HCEC 1CT (cell line): ENCODE measurements at regions not wholly inside any gene's neighbourhood (a gene's known extent, or its start where the extent isn't known, plus 50 kb on each side); places are given as distances from the start of the nearest gene placed in this dataset.
"Not testable (repeated sequence)": the region's sequence is repeated elsewhere in the genome, so short reads cannot be mapped to it uniquely, and the experiment has no call there.

ENCODE experiments used
- DNase-seq: peaks from one replicate; pipeline ENCODE4 v3.0.0-alpha.2; 2017

DNA sequence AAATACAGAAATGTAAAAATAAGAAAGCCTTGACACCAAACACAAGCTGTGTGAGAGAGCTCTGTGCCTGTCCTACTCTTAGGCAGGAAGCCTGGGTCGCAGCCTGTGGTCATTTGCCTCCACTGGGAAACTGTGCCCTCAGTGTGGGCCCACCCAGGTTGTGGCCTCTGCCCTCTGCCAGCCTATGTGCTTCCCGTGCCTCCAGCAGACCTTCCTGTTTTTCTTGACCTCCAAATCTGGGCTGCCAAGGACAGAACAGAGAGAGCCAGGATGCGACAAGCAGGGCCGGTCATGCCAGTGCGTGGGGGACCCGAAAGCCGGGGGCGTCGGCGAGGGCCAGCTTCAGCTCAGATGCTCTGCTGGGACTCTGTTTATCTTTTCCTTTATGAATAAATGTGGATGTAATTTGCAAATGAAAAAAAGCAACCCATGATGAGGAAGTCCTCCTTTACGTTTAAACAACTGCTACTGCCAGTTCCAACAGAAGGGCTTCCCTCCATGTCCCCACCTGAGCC is 189.2 kb upstream of the EXOC2 start:
- DNase-seq: no peak

DNA sequence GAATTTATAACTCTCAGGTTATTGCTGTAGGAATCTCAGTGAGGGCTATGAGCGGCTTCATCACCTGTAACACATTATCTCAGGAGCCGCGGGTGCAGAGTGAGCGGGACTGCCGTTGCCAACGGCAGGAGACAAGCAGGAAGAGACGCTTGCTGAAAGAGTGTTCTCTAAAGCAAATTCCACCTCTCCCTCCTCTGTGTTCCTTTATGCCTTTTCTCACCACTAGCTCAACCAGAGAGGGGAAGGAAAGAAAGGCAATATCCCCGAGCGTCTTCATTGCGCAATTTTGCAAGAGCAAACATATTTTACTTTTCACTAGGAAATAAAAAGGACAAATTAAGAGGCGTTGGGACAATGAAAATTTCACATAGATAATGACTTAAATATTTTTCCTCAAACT is 185.2 kb upstream of the EXOC2 start:
- DNase-seq: no peak

DNA sequence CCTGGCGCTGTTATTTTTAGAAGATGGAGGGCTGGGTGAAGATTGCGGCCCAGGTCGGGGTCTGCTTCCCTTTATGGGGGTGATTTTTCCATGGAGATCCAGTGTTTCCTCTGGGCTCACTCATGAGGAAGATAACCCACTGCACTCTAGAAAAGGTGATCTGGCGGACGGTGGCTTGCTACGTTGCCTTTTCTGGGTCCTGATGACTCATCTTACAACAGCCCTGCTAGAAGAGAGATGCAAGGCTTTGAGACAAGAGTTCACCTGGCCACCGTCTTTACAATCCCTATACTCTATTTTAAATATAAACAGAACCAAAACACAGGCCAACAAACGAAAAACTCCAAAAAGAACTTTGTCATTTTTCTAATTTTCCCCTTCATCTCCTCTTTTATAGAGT is 182.1 kb upstream of the EXOC2 start:
- no peak for DNase-seq

DNA sequence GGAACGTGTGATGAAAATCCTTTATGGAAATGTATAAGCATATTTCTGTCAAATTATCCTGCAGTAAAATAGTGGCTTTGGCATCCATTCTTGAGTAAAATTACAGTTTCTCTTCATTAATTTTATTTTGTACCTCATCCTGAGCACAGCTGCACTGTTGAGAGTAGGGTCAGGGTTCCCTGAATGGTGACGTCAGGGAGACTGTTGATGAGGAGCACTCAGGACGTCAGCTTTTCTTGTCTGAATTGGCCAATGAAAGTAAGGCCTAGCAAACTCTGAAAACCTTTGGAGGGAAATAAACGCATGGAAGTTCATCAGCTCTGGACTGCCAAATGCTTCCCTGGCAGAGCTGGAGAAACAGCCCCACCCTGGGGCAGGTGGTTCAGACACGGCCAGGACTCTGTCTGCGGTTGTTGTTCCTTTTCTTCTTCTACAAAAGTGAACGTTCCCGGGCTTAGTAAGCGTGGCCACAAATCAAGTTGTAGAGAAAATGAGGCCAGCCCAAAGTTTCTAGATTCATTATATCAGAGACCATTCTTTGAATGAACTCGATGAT is 179.7 kb upstream of the EXOC2 start:
- DNase-seq: no peak

DNA sequence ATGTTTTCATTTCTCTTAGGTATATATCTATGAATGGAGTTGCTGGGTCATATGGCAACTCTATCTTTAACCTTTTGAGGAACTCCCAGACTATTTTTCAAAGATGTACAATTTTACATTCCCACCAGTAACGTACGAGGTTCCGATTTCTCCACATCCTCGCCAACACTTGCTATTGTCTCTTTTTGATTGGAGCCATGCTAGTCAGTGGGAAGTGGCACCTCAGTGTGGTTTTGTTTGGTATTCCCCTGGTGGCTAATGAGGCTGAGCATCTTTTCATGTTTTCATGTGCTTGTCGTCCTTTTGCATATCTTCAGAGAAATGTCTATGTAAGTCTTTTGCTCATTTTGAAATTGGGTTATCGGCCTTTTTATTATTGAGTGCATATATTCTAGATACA is 178.6 kb upstream of the EXOC2 start:
- DNase-seq: no peak

DNA sequence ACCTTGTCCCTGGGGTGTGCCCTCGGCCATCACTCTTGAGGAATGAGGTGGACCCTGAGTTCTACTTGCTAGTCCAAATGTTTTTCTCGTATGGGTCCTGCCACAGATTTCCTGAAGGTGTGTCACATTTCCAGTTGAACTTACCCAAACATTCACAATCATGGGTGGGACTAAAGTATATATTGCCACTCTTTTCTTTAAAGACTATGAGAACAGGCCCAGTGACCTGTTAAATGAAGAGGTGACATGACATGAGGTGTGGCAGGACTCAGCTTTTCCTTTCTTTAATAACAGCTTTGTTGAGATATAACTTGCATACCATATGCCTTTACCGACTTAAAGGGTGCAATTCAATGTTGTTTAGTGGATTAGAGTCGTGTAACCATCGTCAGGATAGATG is 177.2 kb upstream of the EXOC2 start:
- DNase-seq: no peak

DNA sequence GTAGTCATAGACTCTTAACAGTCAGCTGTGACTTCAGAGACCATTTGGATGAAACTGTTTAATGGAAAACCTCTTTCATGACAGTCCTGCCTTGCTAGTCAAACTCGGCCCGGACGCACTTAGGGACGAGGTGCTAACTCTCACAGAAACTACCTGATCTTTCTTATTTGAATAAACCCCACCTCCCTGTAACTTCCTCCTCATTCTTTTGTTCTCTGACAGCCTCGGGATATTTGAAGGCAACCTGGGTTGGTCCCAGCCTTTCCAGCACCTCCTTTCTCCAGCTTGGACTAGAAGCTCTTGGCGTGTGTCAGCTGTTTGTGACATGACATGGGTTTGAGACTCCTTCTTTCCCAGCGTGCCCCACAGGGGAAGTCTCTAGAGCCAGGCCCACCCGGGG is 175.3 kb upstream of the EXOC2 start:
- no peak for DNase-seq

DNA sequence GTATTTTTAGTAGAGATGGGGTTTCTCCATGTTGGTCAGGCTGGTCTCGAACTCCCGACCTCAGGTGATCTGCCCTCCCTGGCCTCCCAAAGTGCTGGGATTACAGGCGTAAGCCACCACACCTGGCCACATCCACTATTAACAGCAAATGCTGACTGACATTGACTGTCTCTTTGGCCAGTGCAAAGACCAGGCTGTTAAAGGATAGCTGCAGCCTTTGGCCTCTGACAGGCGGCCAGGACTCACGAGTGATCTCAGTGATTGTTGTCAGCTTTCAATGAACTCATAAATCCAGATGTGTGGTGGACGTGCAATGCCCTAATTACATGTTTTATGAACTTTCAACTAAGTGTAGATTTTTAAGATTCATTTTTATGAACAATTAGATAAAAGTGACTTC is 174.4 kb upstream of the EXOC2 start:
- no peak for DNase-seq

DNA sequence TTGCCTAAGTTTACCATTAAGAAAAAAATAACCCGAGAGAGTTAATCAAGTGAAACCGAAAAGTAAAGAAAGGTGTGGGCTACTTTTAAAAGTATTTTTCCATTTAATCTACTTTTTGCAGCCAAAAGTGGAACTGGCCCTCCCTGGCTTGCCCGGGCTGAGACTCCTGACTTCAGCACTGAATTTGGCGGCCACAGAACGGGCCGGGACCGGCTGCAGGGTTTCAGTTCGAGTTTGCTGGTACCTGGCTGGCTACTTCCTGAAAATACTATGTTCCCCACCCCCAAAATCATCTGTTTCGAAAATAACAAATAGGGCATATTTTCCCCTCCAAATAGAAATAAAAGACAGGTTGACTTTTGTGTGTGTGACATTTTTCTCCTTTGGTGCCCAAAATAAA is 173.4 kb upstream of the EXOC2 start:
- no peak for DNase-seq

DNA sequence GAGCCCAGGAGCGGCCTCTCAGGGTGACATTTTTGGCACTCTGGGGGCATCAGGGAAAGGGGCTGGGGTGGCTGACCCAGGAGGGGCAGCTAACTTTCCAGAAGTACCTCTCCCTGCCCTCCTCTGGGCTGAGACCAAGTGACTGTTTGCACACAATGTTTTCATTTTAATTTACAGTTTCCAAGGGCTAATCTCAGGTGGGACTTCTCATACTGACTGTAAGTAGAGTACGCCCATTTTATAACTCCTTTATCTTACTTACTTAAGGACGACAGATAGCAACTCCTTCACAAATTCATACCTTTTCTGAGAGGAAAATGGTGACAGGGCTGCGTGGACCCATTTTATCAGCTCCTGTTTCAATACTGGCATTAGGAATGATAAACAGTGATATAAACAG is 172.9 kb upstream of the EXOC2 start:
- no peak for DNase-seq

DNA sequence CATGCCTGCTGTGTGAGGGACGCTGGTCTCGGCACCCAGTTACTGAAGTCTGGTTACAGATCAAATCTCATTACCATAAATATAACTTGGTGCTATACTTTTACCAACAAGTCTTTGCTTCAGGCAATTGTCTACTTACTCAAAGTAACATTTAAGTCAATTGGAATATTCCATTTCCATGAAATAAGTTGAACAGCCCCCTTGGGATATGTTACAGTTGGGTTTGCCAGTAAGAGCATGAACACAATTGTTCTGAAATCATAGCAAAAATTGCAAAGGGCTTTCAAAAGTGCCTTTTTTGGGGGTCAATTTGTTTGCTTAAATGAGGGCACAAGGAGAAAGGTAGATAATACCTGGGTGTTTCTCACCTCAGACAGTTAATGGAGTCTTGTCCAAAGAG is 170.9 kb upstream of the EXOC2 start:
- DNase-seq: no peak

DNA sequence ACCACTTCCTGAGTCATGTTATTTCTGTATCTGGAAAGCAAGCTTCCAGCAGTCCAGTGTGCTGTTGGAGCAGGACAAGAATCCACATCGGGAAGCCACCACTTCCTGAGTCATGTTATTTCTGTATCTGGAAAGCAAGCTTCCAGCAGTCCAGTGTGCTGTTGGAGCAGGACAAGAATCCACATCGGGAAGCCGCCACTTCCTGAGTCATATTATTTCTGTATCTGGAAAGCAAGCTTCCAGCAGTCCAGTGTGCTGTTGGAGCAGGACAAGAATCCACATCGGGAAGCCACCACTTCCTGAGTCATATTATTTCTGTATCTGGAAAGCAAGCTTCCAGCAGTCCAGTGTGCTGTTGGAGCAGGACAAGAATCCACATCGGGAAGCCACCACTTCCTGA is 170.2 kb upstream of the EXOC2 start:
- DNase-seq: not testable (repeated sequence)

DNA sequence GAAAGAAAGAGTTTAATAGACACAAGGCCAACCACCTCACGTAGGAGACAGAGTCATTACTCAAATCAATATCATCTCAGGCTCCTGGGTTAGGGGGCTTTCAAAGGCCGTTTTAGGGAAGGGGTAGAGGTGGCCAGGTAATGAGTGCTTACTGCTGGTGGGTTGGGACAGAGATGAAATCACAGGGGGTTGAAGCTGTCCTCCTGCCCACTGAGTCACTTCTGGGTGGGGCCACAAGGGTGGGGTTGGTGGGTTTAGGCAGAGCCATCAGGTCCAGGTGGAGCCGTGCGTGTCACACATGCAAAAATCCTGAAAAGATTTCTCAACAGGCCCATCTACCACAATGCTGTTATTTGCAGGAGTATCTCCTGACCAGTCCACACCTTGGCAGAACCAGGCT is 167.0 kb upstream of the EXOC2 start:
- DNase-seq: no peak

DNA sequence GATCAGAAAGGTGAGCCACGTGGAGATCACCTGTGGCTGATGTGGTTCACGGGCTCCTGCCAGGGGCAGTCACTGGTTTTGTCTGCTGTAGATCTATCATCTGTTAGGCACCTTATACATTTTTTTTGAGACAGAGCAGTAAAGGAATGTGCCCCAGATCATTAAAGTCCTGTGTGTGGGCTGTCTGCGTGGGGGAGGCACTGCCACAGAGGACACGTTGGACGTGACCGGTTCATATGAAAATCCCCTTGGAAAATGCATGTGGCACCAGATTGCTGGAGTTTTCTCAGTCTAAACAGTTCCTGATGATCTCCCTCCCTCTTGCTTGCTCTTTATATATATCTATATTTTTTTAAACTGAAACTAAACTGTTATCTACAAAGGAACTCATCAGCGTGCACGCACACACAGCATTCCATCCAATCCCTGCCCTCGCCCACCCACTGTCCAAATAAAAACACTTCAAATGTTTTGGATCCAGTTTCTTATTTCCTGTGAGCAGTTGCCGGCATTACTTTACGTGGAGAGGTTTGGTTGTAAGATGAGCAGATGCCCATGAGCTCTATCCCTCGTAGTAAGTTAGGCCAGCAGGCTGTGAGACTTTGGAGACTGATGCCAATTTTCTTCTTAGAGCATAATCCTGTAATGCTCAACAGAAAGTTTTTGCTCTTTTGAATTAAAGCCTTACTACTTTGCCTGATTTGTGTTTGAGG is 161.6 kb upstream of the EXOC2 start:
- no peak for DNase-seq

DNA sequence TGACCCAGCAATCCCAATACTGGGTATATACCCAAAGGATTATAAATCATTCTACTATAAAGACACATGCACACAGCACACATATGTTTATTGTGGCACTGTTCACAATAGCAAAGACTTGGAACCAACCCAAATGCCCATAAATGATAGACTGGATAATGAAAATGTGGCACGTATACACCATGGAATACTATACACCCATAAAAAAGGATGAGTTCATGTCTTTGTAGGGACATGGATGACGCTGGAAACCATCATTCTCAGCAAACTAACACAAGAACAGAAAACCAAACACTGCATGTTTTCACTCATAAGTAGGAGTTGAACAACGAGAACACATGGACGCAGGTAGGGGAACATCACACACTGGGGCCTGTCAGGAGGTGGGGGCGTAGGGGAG is 159.3 kb upstream of the EXOC2 start:
- DNase-seq: not testable (repeated sequence)

DNA sequence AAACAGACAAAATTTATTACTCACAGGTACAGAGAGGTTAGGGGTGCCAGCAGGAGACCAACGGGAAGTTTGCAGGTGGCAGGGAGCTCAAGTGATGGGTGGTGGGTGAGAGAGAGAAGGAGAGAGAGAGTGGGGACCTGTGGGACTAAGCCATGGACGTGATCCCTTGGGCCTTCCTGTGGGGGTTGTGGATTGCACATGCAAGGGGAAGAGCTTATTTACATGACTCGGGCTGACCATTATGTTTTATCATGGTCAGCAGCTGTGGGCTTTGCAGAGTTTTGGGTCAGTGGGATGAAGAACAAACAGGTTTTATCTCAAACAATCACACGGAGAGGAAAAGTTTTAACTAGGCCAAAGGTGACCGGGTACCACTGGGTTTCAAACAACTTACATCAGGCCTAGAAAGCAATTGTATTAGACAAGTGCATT is 156.2 kb upstream of the EXOC2 start:
- DNase-seq: no peak

DNA sequence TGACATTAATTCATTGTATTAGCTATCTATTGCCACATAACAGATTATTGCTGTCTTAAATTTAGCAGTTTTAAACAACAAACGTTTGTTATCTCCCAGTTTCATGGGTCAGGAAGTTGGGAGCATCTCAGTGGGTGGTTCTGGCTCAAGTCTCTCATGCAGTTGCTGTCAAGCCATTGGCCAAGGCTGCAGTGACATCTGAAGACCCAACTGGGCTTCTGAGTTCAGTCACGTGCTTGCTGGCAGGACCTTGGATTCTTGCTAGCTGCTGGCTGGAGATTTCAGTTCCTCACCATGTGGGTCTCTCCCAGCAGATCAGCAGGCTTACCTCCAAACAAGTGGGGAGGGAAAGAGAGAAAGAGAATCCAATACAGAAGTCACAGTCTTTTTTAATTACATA is 152.6 kb upstream of the EXOC2 start:
- DNase-seq: no peak

DNA sequence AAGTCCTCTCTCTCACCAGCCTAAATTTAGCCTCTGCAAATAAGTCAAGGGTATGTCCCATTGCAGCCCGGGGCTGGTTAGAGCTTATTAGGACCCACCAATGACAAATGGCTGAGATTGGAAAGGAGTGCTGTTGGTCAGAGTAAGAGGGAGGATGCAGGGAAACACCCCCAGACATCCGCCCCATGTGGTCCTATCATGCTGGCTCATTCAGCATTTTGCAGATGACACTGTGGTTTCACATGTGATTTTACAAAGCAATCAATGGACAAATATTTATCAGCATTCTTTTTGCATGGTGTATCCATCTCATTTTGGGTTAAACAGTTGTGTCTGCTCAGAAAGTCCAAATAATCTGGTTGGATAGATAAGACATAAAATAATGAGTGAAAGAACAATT is 152.2 kb upstream of the EXOC2 start:
- no peak for DNase-seq

DNA sequence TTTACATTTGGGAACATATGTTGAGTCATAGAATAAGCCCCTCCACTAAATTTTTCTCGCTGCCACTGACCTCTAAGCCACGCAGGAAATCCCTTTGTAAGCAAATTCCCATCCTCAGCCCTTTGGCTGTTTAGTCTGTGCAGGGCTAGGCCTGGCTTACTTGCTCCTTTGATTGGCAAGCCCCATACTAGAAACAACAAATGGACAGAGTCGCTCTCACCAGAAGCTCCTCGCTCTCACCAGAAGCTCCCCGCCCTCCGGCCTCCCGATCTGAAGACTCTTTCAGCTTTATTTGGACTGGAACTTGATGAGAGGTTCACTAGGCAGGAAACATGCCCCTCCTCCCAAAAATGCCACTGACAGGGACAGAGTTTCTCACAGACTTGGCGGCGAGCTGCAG is 149.2 kb upstream of the EXOC2 start:
- no peak for DNase-seq

DNA sequence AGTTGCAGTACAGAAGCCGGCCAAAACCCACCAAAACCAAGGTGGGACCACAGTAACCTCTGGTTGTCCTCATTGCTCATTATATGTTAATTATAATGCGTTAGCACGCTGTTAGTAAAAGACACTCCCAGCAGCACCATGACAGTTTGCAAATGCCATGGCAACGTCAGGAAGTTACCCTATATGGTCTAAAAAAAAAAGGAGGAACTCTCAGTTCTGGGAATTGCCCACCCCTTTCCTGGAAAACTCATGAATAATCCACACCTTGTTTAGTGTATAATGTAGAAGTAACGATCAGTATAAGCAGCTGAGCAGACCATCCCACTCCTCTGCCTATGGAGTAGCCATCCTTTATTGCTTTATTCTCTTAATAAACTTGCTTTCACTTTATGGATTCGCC is 148.6 kb upstream of the EXOC2 start:
- DNase-seq: no peak

DNA sequence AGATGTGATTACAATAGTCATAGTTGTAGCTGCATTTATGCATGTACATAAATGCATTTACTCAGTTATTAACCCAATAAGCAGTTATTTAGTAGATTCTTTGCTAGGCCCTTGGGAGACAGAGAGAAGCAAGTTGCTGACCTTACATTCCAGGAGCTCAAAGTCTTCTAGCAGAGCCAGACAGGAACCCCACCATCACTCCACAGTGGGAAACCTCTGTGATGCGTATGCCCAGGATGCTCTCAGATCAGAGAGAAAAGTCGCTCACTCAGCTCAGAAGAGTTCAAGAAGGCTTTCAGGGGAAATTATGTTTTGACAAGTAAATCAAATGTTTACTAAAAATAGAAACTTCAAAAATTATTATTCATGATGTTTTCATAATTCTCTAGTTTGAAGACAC is 146.3 kb upstream of the EXOC2 start:
- no peak for DNase-seq

DNA sequence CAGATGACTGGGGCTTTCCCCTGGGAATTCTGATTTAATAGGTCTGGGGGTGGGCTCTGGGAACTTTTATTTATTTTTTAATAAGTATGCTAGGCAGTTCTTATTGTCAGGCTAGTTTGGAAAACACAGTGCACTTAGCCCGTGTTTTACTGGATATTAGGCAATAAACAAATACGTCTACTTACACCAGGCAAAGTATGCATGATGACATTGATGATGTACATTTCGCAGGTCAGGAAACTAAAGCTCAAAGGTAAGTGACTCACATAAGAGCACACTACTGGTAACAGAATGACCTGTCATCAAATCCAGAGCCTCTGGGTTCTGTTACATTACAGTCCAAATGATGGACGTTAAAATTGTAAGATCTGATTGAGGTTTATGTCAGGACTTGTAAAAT is 144.4 kb upstream of the EXOC2 start:
- DNase-seq: no peak

DNA sequence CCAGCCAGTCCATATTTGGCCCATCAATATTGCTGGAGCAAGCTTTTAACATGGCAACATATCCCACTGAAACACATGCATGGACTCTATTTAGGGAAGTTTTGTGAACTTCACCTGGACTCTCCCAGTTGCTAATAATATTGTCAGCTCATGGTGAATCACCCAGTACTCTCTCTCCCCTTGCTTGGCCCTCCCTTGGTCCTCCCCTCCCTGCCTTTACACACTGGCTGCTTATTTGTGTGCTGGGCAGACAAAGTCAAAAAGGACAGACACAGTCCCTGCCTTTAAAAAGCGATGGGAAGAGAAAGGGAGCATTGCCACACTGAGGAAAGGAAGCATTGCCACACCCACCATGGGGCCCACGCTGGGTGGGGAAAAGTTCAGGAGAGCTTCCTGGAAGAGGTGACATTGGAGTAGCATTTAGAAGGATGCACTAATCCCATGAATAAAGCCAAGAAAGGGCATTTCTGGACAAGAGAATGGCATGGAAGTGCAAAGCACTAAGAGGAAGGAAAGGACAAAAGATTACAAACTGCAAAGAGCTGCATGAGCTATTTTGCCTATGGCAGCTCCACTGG is 143.4 kb upstream of the EXOC2 start:
- DNase-seq: no peak

DNA sequence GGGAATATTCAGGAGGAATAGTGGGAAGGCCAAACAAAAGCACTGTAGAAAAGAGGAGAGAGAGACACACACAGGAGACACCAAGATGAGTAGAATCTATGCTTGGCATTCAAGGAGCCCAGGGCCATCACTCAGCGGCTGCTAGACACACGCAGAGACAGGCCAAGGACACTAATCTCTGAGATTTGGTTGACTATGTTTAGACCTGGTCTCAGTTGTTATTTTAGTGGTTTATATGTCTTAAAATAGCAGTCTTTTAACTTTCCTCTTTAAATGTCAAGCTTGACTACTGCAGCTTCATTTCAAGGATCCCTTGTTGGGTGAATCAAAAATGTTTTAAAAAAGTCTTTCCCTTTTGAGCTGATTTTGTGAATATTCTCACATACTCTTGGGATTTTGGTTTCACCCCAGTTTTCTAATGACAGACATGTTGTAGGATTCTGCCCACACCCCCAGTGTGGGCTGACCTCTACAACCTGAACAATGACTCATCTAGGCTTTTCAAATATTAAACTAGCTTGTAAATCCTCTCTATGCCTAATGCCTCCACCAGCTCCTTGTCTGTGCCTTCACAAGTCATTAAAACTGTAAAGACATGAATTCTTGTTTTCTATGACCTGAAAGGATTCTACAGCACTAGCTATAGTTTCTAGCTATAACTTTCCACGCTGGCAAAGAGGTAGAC is 142.7 kb upstream of the EXOC2 start:
- DNase-seq: no peak
